ENCODE measurements at regions not wholly inside any gene's neighbourhood (a gene's known extent, or its start where the extent isn't known, plus 50 kb on each side); places are given as distances from the start of the nearest gene placed in this dataset.

- TF ChIP-seq, protein P1, sequence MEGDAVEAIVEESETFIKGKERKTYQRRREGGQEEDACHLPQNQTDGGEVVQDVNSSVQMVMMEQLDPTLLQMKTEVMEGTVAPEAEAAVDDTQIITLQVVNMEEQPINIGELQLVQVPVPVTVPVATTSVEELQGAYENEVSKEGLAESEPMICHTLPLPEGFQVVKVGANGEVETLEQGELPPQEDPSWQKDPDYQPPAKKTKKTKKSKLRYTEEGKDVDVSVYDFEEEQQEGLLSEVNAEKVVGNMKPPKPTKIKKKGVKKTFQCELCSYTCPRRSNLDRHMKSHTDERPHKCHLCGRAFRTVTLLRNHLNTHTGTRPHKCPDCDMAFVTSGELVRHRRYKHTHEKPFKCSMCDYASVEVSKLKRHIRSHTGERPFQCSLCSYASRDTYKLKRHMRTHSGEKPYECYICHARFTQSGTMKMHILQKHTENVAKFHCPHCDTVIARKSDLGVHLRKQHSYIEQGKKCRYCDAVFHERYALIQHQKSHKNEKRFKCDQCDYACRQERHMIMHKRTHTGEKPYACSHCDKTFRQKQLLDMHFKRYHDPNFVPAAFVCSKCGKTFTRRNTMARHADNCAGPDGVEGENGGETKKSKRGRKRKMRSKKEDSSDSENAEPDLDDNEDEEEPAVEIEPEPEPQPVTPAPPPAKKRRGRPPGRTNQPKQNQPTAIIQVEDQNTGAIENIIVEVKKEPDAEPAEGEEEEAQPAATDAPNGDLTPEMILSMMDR (IDR thresholded peaks at IDR 0.05; ENCODE audit: low read depth, low read length), result no peak
- TF ChIP-seq MAX (IDR thresholded peaks at IDR 0.05; ENCODE audit: low read depth, low read length), result no peak
Observed at GRCh38 chr17:14797021-14797420, 468.1 kb downstream of the PMP22 start.

Measured in NB4 (cell line).